ENCODE measurements at regions not wholly inside any gene's neighbourhood (a gene's known extent, or its start where the extent isn't known, plus 50 kb on each side); places are given as distances from the start of the nearest gene placed in this dataset.
A peak's percentile ranks its signal among the peaks of the same experiment; 100 is the strongest.

- H3K4me3 ChIP-seq (replicated peaks; ENCODE audit: low read depth, low read length), result no peak overlapping the region
- TF ChIP-seq CTCF (IDR thresholded peaks at IDR 0.05; ENCODE audit: low read length, missing control alignments), result no peak
- DNase-seq (ENCODE audit: low read depth), result no peak
Observed at GRCh38 chr5:89246864-89247263, 363.9 kb upstream of the MEF2C start.

- DNase-seq (ENCODE audit: low read depth), result no peak
- no peak for TF ChIP-seq CTCF (IDR thresholded peaks at IDR 0.05; ENCODE audit: low read length, missing control alignments)
- no peak overlapping the region for H3K4me3 ChIP-seq (replicated peaks; ENCODE audit: low read depth, low read length)
Observed at GRCh38 chr5:89246252-89246651, 363.3 kb upstream of the MEF2C start.

GRCh38 chr5:89243611-89244010 lies 360.6 kb upstream of the MEF2C start:
- TF ChIP-seq CTCF (IDR thresholded peaks at IDR 0.05; ENCODE audit: low read length, missing control alignments), result no peak
- H3K4me3 ChIP-seq (replicated peaks; ENCODE audit: low read depth, low read length), result no peak overlapping the region
- no peak for DNase-seq (ENCODE audit: low read depth)

GRCh38 chr5:89241186-89241585 lies 358.2 kb upstream of the MEF2C start:
- peak; percentile 10 for DNase-seq (ENCODE audit: low read depth)
- H3K4me3 ChIP-seq (replicated peaks; ENCODE audit: low read depth, low read length), result no peak overlapping the region
- no peak for TF ChIP-seq CTCF (IDR thresholded peaks at IDR 0.05; ENCODE audit: low read length, missing control alignments)

- DNase-seq (ENCODE audit: low read depth), result no peak
- no peak overlapping the region for H3K4me3 ChIP-seq (replicated peaks; ENCODE audit: low read depth, low read length)
- TF ChIP-seq CTCF (IDR thresholded peaks at IDR 0.05; ENCODE audit: low read length, missing control alignments), result no peak
Observed at GRCh38 chr5:89236900-89237299, 353.9 kb upstream of the MEF2C start.

GRCh38 chr5:89233462-89233861 lies 350.5 kb upstream of the MEF2C start:
- no peak overlapping the region for H3K4me3 ChIP-seq (replicated peaks; ENCODE audit: low read depth, low read length)
- no peak for DNase-seq (ENCODE audit: low read depth)
- no peak for TF ChIP-seq CTCF (IDR thresholded peaks at IDR 0.05; ENCODE audit: low read length, missing control alignments)

GRCh38 chr5:89232139-89232603 lies 349.2 kb upstream of the MEF2C start:
- no peak for TF ChIP-seq CTCF (IDR thresholded peaks at IDR 0.05; ENCODE audit: low read length, missing control alignments)
- DNase-seq (ENCODE audit: low read depth), result no peak
- no peak overlapping the region for H3K4me3 ChIP-seq (replicated peaks; ENCODE audit: low read depth, low read length)

Measured in fibroblast of pulmonary artery (primary cell).